Peyer's patch (tissue), 4 donors: ENCODE measurements at regions not wholly inside any gene's neighbourhood (a gene's known extent, or its start where the extent isn't known, plus 50 kb on each side); places are given as distances from the start of the nearest gene placed in this dataset.

Experiments used
- DNase-seq, 3 donors: peaks; one replicate each; pipeline ENCODE4 v3.0.0-alpha.2; 2017 to 2019
- H3K27ac ChIP-seq, 4 donors: fragments of 200-600 bp; sonication (generic); one replicate each; pipeline ENCODE4 v1.5.1; 2016 to 2019
- H3K27me3 ChIP-seq, 2 donors: fragments of 200-600 bp; sonication (generic); one replicate each; pipeline ENCODE4 v1.5.1; 2019
- H3K36me3 ChIP-seq, 3 donors: fragments of 200-600 bp; sonication (generic); one replicate each; pipeline ENCODE4 v1.5.1; 2016 to 2019
- H3K4me1 ChIP-seq, 4 donors: fragments of 200-600 bp; sonication (generic); one replicate each; pipeline ENCODE4 v1.5.1; 2016 to 2019
- H3K4me3 ChIP-seq, 4 donors: fragments of 200-600 bp; sonication (generic); 1 replicate in 3 of 4; 2 replicates in 1 of 4; pipeline ENCODE4 v1.5.1; 2016 to 2019; ENCODE audit warnings: mild to moderate bottlenecking in 1 of 4
- H3K9me3 ChIP-seq, 4 donors: fragments of 200-600 bp; sonication (generic); one replicate each; pipeline ENCODE4 v1.5.1; 2016 to 2019; ENCODE audit warnings: mild to moderate bottlenecking in 1 of 4
- POLR2A ChIP-seq, 2 donors: fragments of 450-650 bp; IDR thresholded peaks; one replicate each; pipeline ENCODE4 v1.5.1; 2017; ENCODE audit warnings: antibody characterized with exemption in 2 of 2, mild to moderate bottlenecking in 2 of 2, moderate library complexity in 2 of 2
- TF ChIP-seq, protein P1 (sequence below), 6 experiments: fragments of 450-650 bp in 4 of 6; fragments of 200-600 bp in 2 of 6; sonication (generic) in 1 of 6; IDR thresholded peaks; one replicate each; pipeline ENCODE4 v1.5.1; 2017 to 2019; ENCODE audit warnings: antibody characterized with exemption in 6 of 6, mild to moderate bottlenecking in 3 of 6, moderate library complexity in 1 of 6

- H3K36me3 ChIP-seq = no peaks in the 10 kb centered on the region
- no peaks in the 10 kb centered on the region for H3K27me3 ChIP-seq
- no peaks in the 10 kb centered on the region for H3K9me3 ChIP-seq
- H3K4me3 ChIP-seq = no peak overlapping the region
- no peak for TF ChIP-seq POLR2A (IDR thresholded peaks at IDR 0.05)
- TF ChIP-seq, protein P1, sequence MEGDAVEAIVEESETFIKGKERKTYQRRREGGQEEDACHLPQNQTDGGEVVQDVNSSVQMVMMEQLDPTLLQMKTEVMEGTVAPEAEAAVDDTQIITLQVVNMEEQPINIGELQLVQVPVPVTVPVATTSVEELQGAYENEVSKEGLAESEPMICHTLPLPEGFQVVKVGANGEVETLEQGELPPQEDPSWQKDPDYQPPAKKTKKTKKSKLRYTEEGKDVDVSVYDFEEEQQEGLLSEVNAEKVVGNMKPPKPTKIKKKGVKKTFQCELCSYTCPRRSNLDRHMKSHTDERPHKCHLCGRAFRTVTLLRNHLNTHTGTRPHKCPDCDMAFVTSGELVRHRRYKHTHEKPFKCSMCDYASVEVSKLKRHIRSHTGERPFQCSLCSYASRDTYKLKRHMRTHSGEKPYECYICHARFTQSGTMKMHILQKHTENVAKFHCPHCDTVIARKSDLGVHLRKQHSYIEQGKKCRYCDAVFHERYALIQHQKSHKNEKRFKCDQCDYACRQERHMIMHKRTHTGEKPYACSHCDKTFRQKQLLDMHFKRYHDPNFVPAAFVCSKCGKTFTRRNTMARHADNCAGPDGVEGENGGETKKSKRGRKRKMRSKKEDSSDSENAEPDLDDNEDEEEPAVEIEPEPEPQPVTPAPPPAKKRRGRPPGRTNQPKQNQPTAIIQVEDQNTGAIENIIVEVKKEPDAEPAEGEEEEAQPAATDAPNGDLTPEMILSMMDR (IDR thresholded peaks at IDR 0.05) = no peak
- H3K4me1 ChIP-seq = no peaks in the 10 kb centered on the region
- no peak overlapping the region for H3K27ac ChIP-seq
- DNase-seq = no peak
Measured at GRCh38 chr12:31217356-31218130, 108.4 kb downstream of the SINHCAF start.

DNA sequence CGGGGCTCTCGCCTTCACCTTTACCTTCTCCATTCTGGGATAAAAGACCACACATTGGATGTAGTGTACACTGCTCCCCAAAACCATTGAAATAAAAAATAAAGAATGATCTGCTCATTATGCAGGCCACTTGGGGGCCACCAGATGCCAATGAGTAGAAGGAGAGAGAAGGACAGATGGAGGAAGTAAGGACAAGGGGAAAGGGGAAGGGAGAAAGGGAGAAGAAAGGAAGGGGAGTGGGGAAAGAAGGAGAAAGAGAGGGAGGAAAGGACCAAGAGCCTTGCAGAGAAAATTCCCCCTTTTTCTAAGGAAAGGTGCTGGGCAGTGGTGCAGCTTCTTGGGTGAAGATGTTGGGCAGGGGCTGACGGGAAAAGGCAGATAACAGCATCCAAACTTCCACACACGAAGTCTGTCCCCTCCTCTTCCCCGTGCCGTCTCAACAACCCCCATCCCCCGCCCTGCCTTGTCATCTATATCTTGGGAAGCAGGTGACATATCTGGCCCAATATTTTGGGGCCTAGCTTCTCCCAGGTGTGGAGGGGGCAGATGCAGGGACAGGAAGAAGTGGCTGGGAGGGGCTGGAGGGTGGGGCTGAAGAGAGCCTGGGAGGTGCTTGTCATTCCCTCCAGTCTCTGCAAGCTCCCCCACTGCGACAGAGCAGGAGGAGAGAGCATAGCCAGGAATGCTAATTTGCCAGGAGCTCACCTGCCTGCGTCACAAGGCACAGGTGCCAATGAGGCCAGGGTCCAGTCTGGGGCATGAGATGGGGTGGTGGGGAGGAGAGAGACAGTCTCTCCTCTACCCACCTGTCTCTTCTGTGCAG lies 107.5 kb downstream of the SINHCAF start:
- H3K36me3 ChIP-seq = no peaks in the 10 kb centered on the region
- DNase-seq = no peak
- H3K4me1 ChIP-seq = no peaks in the 10 kb centered on the region
- no peaks in the 10 kb centered on the region for H3K9me3 ChIP-seq
- no peaks in the 10 kb centered on the region for H3K27me3 ChIP-seq
- no peak overlapping the region for H3K27ac ChIP-seq
- TF ChIP-seq POLR2A (IDR thresholded peaks at IDR 0.05) = no peak
- TF ChIP-seq, protein P1 (IDR thresholded peaks at IDR 0.05) = no peak
- no peak overlapping the region for H3K4me3 ChIP-seq

- TF ChIP-seq, protein P1 (IDR thresholded peaks at IDR 0.05) = no peak
- TF ChIP-seq POLR2A (IDR thresholded peaks at IDR 0.05) = no peak
- Histone ChIP-seq H3K27me3 (no peaks in the 10 kb centered on the region), H3K36me3 (no peaks in the 10 kb centered on the region), H3K4me3 (no peak overlapping the region), H3K9me3 (no peaks in the 10 kb centered on the region), H3K27ac (no peak overlapping the region), H3K4me1 (no peaks in the 10 kb centered on the region)
- no peak for DNase-seq
Measured at GRCh38 chr12:31219521-31219920, 106.4 kb downstream of the SINHCAF start.

DNA sequence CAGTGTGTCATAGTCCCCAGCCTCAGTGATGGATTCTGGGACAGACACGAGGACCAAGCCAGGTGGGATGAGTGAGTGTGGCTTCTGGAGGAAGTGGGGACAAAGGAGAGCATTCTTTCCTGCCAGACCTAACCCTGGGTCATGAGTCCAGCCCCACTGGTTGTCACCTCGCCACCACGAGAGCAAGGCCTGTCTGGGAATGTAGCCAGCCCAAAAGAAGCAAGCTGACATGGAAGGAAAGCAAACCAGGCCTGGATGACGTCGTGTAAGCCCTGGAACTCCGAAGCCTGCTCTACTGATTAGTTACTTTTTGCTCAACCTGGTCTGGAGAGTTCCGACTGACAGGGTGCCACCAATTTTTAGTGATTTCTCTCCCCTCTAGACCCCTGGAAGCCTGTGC lies 105.9 kb downstream of the SINHCAF start:
- no peak overlapping the region for H3K27ac ChIP-seq
- no peaks in the 10 kb centered on the region for H3K9me3 ChIP-seq
- H3K36me3 ChIP-seq = no peaks in the 10 kb centered on the region
- no peak for DNase-seq
- no peaks in the 10 kb centered on the region for H3K4me1 ChIP-seq
- H3K27me3 ChIP-seq = no peaks in the 10 kb centered on the region
- H3K4me3 ChIP-seq = no peak overlapping the region
- TF ChIP-seq, protein P1 (IDR thresholded peaks at IDR 0.05) = no peak
- TF ChIP-seq POLR2A (IDR thresholded peaks at IDR 0.05) = no peak

- TF ChIP-seq, protein P1 (IDR thresholded peaks at IDR 0.05) = no peak
- no peak for TF ChIP-seq POLR2A (IDR thresholded peaks at IDR 0.05)
- no peaks in the 10 kb centered on the region for H3K9me3 ChIP-seq
- H3K36me3 ChIP-seq = no peaks in the 10 kb centered on the region
- H3K27ac ChIP-seq = no peak overlapping the region
- no peak overlapping the region for H3K4me3 ChIP-seq
- H3K4me1 ChIP-seq = no peaks in the 10 kb centered on the region
- DNase-seq = no peak
- no peaks in the 10 kb centered on the region for H3K27me3 ChIP-seq
Measured at GRCh38 chr12:31220633-31221550, 105.1 kb downstream of the SINHCAF start.
